Activated CD4-positive, alpha-beta T cell treated with anti-CD3 and anti-CD28 coated beads for 24 hours (primary cell): ENCODE measurements at regions not wholly inside any gene's neighbourhood (a gene's known extent, or its start where the extent isn't known, plus 50 kb on each side); places are given as distances from the start of the nearest gene placed in this dataset.

Source experiments
- DNase-seq, 2 donors: peaks; one replicate each; pipeline ENCODE4 v3.0.0-alpha.2; 2020; ENCODE audit warnings: low read depth in 2 of 2

GRCh38 chr2:136215908-136216472 lies 98.0 kb upstream of the CXCR4 start:
- no peak for DNase-seq

- DNase-seq = no peak
Measured at GRCh38 chr2:136215449-136215848, 97.5 kb upstream of the CXCR4 start.

GRCh38 chr2:136214307-136215200 lies 96.6 kb upstream of the CXCR4 start:
- DNase-seq = no peak

GRCh38 chr2:136213836-136214235 lies 95.9 kb upstream of the CXCR4 start:
- DNase-seq = no peak

- DNase-seq = no peak
Measured at GRCh38 chr2:136212426-136213378, 94.8 kb upstream of the CXCR4 start.

- DNase-seq = no peak
Measured at GRCh38 chr2:136211701-136212100, 93.8 kb upstream of the CXCR4 start.

- no peak for DNase-seq
Measured at GRCh38 chr2:136210822-136211221, 92.9 kb upstream of the CXCR4 start.

- no peak for DNase-seq
Measured at GRCh38 chr2:136210455-136210805, 92.5 kb upstream of the CXCR4 start.

- no peak for DNase-seq
Measured at GRCh38 chr2:136209561-136210454, 91.9 kb upstream of the CXCR4 start.

GRCh38 chr2:136208682-136209420 lies 90.9 kb upstream of the CXCR4 start:
- no peak for DNase-seq

GRCh38 chr2:136207665-136208064 lies 89.7 kb upstream of the CXCR4 start:
- DNase-seq = no peak

- DNase-seq = no peak
Measured at GRCh38 chr2:136207030-136207623, 89.2 kb upstream of the CXCR4 start.

- peak in 1 of 2 donors; percentile 12 for DNase-seq
Measured at GRCh38 chr2:136206613-136207012, 88.7 kb upstream of the CXCR4 start.

GRCh38 chr2:136205615-136206014 lies 87.7 kb upstream of the CXCR4 start:
- DNase-seq = no peak

GRCh38 chr2:136204971-136205370 lies 87.0 kb upstream of the CXCR4 start:
- no peak for DNase-seq

GRCh38 chr2:136195226-136195625 lies 77.3 kb upstream of the CXCR4 start:
- DNase-seq = no peak

GRCh38 chr2:136191041-136191440 lies 73.1 kb upstream of the CXCR4 start:
- DNase-seq = no peak

GRCh38 chr2:136189221-136189782 lies 71.4 kb upstream of the CXCR4 start:
- DNase-seq = no peak

- no peak for DNase-seq
Measured at GRCh38 chr2:136188086-136188485, 70.1 kb upstream of the CXCR4 start.
